ENCODE measurements at regions not wholly inside any gene's neighbourhood (a gene's known extent, or its start where the extent isn't known, plus 50 kb on each side); places are given as distances from the start of the nearest gene placed in this dataset.
"Not testable (repeated sequence)": the region's sequence is repeated elsewhere in the genome, so short reads cannot be mapped to it uniquely, and the experiment has no call there.

DNA sequence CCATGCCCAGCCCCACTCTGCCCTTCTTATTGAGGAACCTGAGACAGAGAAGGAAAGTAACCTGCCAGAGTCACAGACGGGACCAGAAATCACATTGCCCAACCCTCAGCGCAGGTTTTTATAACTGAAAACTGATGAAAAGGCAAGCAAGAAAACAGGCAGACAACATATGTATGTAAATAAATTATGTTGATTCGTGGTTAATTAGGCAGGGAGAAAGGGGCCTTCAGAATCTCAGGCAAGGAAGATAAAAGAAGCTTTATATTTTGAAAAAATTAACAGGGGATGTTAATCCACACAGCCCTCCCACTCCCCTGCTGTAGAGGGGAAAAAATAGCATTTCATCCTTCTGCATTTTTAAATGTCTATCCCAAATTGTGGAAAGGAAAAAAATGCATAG, 378.5 kb downstream of the PIK3C3 start:
- TF ChIP-seq, protein P1, sequence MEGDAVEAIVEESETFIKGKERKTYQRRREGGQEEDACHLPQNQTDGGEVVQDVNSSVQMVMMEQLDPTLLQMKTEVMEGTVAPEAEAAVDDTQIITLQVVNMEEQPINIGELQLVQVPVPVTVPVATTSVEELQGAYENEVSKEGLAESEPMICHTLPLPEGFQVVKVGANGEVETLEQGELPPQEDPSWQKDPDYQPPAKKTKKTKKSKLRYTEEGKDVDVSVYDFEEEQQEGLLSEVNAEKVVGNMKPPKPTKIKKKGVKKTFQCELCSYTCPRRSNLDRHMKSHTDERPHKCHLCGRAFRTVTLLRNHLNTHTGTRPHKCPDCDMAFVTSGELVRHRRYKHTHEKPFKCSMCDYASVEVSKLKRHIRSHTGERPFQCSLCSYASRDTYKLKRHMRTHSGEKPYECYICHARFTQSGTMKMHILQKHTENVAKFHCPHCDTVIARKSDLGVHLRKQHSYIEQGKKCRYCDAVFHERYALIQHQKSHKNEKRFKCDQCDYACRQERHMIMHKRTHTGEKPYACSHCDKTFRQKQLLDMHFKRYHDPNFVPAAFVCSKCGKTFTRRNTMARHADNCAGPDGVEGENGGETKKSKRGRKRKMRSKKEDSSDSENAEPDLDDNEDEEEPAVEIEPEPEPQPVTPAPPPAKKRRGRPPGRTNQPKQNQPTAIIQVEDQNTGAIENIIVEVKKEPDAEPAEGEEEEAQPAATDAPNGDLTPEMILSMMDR (IDR thresholded peaks at IDR 0.05; ENCODE audit: low read depth, low read length), result no peak

DNA sequence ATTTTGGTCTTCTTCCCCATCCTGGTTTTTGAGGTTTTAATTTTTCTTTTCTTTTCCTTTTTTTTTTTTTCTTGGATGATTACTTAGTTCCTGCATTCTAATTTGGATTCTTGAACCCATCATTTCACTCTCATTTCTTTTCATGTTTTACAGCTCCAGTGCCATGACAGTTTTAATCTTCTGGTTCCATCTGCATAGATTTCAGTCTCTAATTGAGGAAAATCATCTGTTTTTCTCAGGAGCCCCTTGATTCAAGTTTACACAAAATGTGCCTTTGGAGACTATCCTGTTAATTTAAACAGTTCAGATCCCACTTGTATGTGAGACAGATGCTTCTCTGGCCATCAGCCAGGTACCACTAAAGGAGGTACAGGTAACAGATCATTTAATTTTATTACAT, 379.9 kb downstream of the PIK3C3 start:
- Histone ChIP-seq H3K4me1 (no peaks in the 10 kb centered on the region), H3K4me3 (ENCODE audit: low read depth, low read length) (no peak overlapping the region), H3K36me3 (no peaks in the 10 kb centered on the region), H3K27me3 (no peaks in the 10 kb centered on the region), H3K9me3 (no peaks in the 10 kb centered on the region)
- TF ChIP-seq, protein P1 (IDR thresholded peaks at IDR 0.05; ENCODE audit: low read depth, low read length), result no peak
- no peak for DNase-seq

More for the DNA sequence above, 378.5 kb downstream of the PIK3C3 start:
- H3K4me1 ChIP-seq, result no peaks in the 10 kb centered on the region
- H3K4me3 ChIP-seq (ENCODE audit: low read depth, low read length), result no peak overlapping the region
- H3K27me3 ChIP-seq, result no peaks in the 10 kb centered on the region
- H3K36me3 ChIP-seq, result no peaks in the 10 kb centered on the region
- DNase-seq, result no peak
- no peaks in the 10 kb centered on the region for H3K9me3 ChIP-seq

DNA sequence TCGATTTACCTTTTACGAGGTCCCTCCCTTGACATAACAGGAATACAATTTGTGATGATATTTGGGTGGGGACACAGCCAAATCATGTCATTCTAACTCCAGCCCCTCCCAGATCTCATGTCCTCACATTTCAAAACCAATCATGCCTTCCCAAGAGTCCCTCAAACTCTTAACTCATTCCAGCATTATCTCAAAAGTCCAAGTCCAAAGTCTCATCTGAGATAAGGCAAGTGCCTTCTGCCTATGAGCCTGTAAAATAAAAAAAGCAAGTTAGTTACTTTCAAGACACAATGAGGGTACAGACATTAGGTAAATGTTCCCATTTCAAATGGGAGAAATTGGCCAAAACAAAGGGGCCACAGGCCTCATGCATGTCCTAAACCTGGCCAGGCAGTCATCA, 381.1 kb downstream of the PIK3C3 start:
- no peaks in the 10 kb centered on the region for H3K4me1 ChIP-seq
- H3K4me3 ChIP-seq (ENCODE audit: low read depth, low read length), result no peak overlapping the region
- H3K9me3 ChIP-seq, result no peaks in the 10 kb centered on the region
- H3K27me3 ChIP-seq, result no peaks in the 10 kb centered on the region
- no peak for DNase-seq
- TF ChIP-seq, protein P1 (IDR thresholded peaks at IDR 0.05; ENCODE audit: low read depth, low read length), result no peak
- H3K36me3 ChIP-seq, result no peaks in the 10 kb centered on the region

DNA sequence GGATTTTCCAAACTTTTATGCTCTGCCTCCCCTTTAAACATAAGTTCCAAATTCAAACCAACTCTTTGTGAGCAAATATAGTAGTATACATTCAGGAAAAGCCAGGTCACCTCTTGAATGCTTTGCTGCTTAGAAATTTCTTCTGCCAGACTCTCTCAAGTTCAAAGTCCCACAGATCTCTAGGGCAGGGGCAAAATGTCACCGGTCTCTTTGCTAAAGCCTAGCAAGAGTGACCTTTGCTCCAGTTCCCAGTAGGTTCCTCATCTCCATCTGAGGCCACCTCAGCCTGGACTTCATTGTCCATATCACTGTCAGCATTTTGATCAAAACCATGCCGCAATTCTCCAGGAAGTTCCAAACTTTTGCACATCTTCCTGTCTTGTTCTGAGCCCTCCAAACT, 382.3 kb downstream of the PIK3C3 start:
- not testable (repeated sequence) for H3K27me3 ChIP-seq; H3K36me3 ChIP-seq; H3K4me3 ChIP-seq (ENCODE audit: low read depth, low read length)

DNA sequence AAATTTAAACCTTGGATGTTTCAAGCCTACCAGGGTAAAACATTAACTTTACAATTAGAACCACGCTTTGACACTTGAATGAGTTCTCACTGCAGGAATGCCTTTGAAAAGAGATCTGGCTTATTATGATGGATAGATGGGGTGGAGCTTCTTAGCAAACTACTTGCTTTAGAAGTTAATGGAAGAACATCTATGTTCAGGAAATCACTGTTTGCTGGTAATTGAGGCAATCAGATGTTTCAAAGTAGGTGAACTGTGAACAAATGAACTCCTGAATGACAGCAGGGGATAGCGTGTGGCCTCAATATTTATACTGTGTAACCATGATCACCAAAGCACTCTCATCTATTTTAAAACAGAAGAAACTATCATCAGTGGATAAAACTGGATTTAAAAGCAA, 383.6 kb downstream of the PIK3C3 start:
- Histone ChIP-seq H3K36me3 (no peaks in the 10 kb centered on the region), H3K4me1 (no peaks in the 10 kb centered on the region), H3K27me3 (no peaks in the 10 kb centered on the region), H3K4me3 (ENCODE audit: low read depth, low read length) (no peak overlapping the region), H3K9me3 (no peaks in the 10 kb centered on the region)
- DNase-seq, result no peak
- TF ChIP-seq, protein P1 (IDR thresholded peaks at IDR 0.05; ENCODE audit: low read depth, low read length), result no peak

More for the DNA sequence above, 382.3 kb downstream of the PIK3C3 start:
- not testable (repeated sequence) for H3K4me1 ChIP-seq, DNase-seq, H3K9me3 ChIP-seq

DNA sequence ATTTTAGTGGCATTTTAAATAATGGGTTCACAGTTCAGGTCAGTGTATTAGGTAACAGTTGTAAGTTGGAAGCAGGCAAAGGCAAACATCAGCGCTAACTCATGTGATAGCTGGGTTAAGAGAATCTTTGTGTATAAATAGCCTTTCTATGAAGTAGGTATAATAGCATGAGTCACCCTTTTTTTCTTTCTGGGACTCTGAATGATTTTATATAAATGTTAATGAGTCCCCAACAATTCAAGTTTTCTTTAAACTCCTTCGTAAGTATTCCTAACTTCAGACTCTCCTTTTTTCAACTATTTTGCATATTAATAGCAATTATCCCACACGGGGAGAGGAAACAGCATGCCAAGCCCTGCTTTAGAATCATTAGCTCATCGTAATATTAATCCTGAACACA, 384.3 kb downstream of the PIK3C3 start:
- no peaks in the 10 kb centered on the region for H3K4me1 ChIP-seq

More for the DNA sequence above, 384.3 kb downstream of the PIK3C3 start:
- DNase-seq, result no peak
- Histone ChIP-seq H3K4me3 (ENCODE audit: low read depth, low read length) (no peak overlapping the region), H3K36me3 (no peaks in the 10 kb centered on the region), H3K9me3 (no peaks in the 10 kb centered on the region), H3K27me3 (no peaks in the 10 kb centered on the region)
- TF ChIP-seq, protein P1 (IDR thresholded peaks at IDR 0.05; ENCODE audit: low read depth, low read length), result no peak

Data from BE2C (cell line).